Activated naive CD8-positive, alpha-beta T cell treated with anti-CD3 and anti-CD28 coated beads, Interleukin-2, amount 10 ng/mL, durations not matched to agents 7 days and 5 days (primary cell): ENCODE measurements at regions not wholly inside any gene's neighbourhood (a gene's known extent, or its start where the extent isn't known, plus 50 kb on each side); places are given as distances from the start of the nearest gene placed in this dataset.

Source experiments
- ATAC-seq: fragments of 150-1000 bp; cut with Tn5 transposase; one replicate; pipeline ENCODE4 v1.10.0; 2021; ENCODE audit warnings: low read depth, moderate library complexity
- POLR2A ChIA-PET: fragments of 350-600 bp; sonication (Branson Sonifier 250); formaldehyde crosslinking; loops from one replicate; lab custom pipeline; 2021; ENCODE audit warnings: antibody characterized with exemption; lab: Charles Lee
- DNase-seq: peaks from one replicate; pipeline ENCODE4 v3.0.0; 2021
- H3K27ac Mint-ChIP-seq: one replicate; pipeline ENCODE4 v1.8.0; 2022; ENCODE audit warnings: mild to moderate bottlenecking, mixed read lengths
- H3K27me3 Mint-ChIP-seq: one replicate; pipeline ENCODE4 v1.8.0; 2022; ENCODE audit warnings: mild to moderate bottlenecking, moderate library complexity, mixed read lengths
- H3K36me3 Mint-ChIP-seq: one replicate; pipeline ENCODE4 v1.8.0; 2021; ENCODE audit warnings: mild to moderate bottlenecking, mixed read lengths
- H3K4me1 Mint-ChIP-seq: one replicate; pipeline ENCODE4 v1.8.0; 2021; ENCODE audit warnings: mixed read lengths
- H3K4me3 Mint-ChIP-seq: one replicate; pipeline ENCODE4 v1.8.0; 2022; ENCODE audit warnings: mild to moderate bottlenecking, moderate library complexity, mixed read lengths
- H3K9me3 Mint-ChIP-seq: one replicate; pipeline ENCODE4 v1.8.0; 2021; ENCODE audit warnings: mixed read lengths

GRCh38 chr10:129410688-129411392, 56.2 kb upstream of the MGMT start:
- POLR2A ChIA-PET, result no interaction called here
- peaks cover 4% of the 10 kb centered on the region for H3K27me3 Mint-ChIP-seq
- no peak overlapping the region for H3K4me3 Mint-ChIP-seq
- H3K27ac Mint-ChIP-seq, result no peak overlapping the region
- no peak for DNase-seq
- H3K36me3 Mint-ChIP-seq, result no peaks in the 10 kb centered on the region
- H3K4me1 Mint-ChIP-seq, result no peaks in the 10 kb centered on the region
- ATAC-seq, result no peak
- H3K9me3 Mint-ChIP-seq, result no peaks in the 10 kb centered on the region

GRCh38 chr10:129411393-129411705, 55.7 kb upstream of the MGMT start:
- Mint-ChIP-seq H3K4me3 (no peak overlapping the region), H3K27me3 (peaks cover 4% of the 10 kb centered on the region), H3K27ac (no peak overlapping the region), H3K4me1 (no peaks in the 10 kb centered on the region), H3K36me3 (no peaks in the 10 kb centered on the region), H3K9me3 (no peaks in the 10 kb centered on the region)
- POLR2A ChIA-PET, result no interaction called here
- ATAC-seq (no peak), DNase-seq (no peak)

GRCh38 chr10:129411772-129412171, 55.3 kb upstream of the MGMT start:
- DNase-seq (no peak), ATAC-seq (no peak)
- Mint-ChIP-seq H3K9me3 (no peaks in the 10 kb centered on the region), H3K27me3 (peaks cover 5% of the 10 kb centered on the region), H3K4me1 (no peaks in the 10 kb centered on the region), H3K36me3 (no peaks in the 10 kb centered on the region), H3K27ac (no peak overlapping the region), H3K4me3 (no peak overlapping the region)
- POLR2A ChIA-PET, result no interaction called here

GRCh38 chr10:129413024-129413423, 54.0 kb upstream of the MGMT start:
- no peak overlapping the region for H3K4me3 Mint-ChIP-seq
- H3K9me3 Mint-ChIP-seq, result no peaks in the 10 kb centered on the region
- peaks cover 5% of the 10 kb centered on the region for H3K27me3 Mint-ChIP-seq
- no peaks in the 10 kb centered on the region for H3K4me1 Mint-ChIP-seq
- POLR2A ChIA-PET, result no interaction called here
- no peak for ATAC-seq
- no peaks in the 10 kb centered on the region for H3K36me3 Mint-ChIP-seq
- no peak overlapping the region for H3K27ac Mint-ChIP-seq
- no peak for DNase-seq

GRCh38 chr10:129415215-129416140, 51.6 kb upstream of the MGMT start:
- DNase-seq, result no peak
- POLR2A ChIA-PET, result no interaction called here
- H3K36me3 Mint-ChIP-seq, result no peaks in the 10 kb centered on the region
- no peaks in the 10 kb centered on the region for H3K4me1 Mint-ChIP-seq
- no peak for ATAC-seq
- H3K9me3 Mint-ChIP-seq, result no peaks in the 10 kb centered on the region
- H3K27ac Mint-ChIP-seq, result no peak overlapping the region
- no peak overlapping the region for H3K4me3 Mint-ChIP-seq
- H3K27me3 Mint-ChIP-seq, result peaks cover 3% of the 10 kb centered on the region

GRCh38 chr10:129416155-129416554, 50.9 kb upstream of the MGMT start:
- Mint-ChIP-seq H3K27me3 (peaks cover 3% of the 10 kb centered on the region), H3K36me3 (no peaks in the 10 kb centered on the region), H3K27ac (no peak overlapping the region), H3K4me3 (no peak overlapping the region), H3K9me3 (no peaks in the 10 kb centered on the region), H3K4me1 (no peaks in the 10 kb centered on the region)
- no peak for DNase-seq
- ATAC-seq, result no peak
- POLR2A ChIA-PET, result no interaction called here

- POLR2A ChIA-PET, result no interaction called here
- no peak overlapping the region for H3K27ac Mint-ChIP-seq
- DNase-seq, result no peak
- H3K36me3 Mint-ChIP-seq, result no peaks in the 10 kb centered on the region
- ATAC-seq, result no peak
- no peaks in the 10 kb centered on the region for H3K9me3 Mint-ChIP-seq
- no peaks in the 10 kb centered on the region for H3K4me1 Mint-ChIP-seq
- H3K4me3 Mint-ChIP-seq, result no peak overlapping the region
- H3K27me3 Mint-ChIP-seq, result peaks cover 3% of the 10 kb centered on the region
Measured at GRCh38 chr10:129416956-129417765, 49.9 kb upstream of the MGMT start.
